Right atrium auricular region (tissue), 2 donors: ENCODE measurements at regions not wholly inside any gene's neighbourhood (a gene's known extent, or its start where the extent isn't known, plus 50 kb on each side); places are given as distances from the start of the nearest gene placed in this dataset.

ENCODE experiments used
- DNase-seq: peaks from one replicate; pipeline ENCODE4 v3.0.0-alpha.2; 2019; ENCODE audit warnings: low spot score
- H3K27ac ChIP-seq, 2 donors: fragments of 200-600 bp; sonication (generic); 1 replicate in 1 of 2; 2 replicates in 1 of 2; pipeline ENCODE4 v1.5.1; 2016 to 2019
- H3K27me3 ChIP-seq, 2 donors: fragments of 200-600 bp; sonication (generic); one replicate each; pipeline versions ENCODE4 v1.5.1 to v1.6.0; 2017 to 2019
- H3K36me3 ChIP-seq: fragments of 200-600 bp; sonication (generic); one replicate; pipeline ENCODE4 v1.5.1; 2016
- H3K4me1 ChIP-seq, 2 donors: fragments of 200-600 bp; sonication (generic); one replicate each; pipeline versions ENCODE4 v1.5.1 to v1.6.0; 2017 to 2019
- H3K4me3 ChIP-seq, 2 donors: fragments of 200-600 bp; sonication (generic); 1 replicate in 1 of 2; 2 replicates in 1 of 2; pipeline ENCODE4 v1.5.1; 2017 to 2019; ENCODE audit warnings: mild to moderate bottlenecking in 1 of 2, moderate library complexity in 1 of 2
- H3K9me3 ChIP-seq, 2 donors: fragments of 200-600 bp; sonication (generic); one replicate each; pipeline ENCODE4 v1.5.1; 2019
- TF ChIP-seq, protein P1 (sequence below), 2 donors: fragments of 200-600 bp; sonication (generic); IDR thresholded peaks; one replicate each; pipeline ENCODE4 v1.5.1; 2019; ENCODE audit warnings: antibody characterized with exemption in 2 of 2

GRCh38 chrX:149221230-149221629 is 283.9 kb downstream of the IDS start:
- Histone ChIP-seq H3K4me3 (no peak overlapping the region), H3K9me3 (no peaks in the 10 kb centered on the region), H3K4me1 (no peaks in the 10 kb centered on the region), H3K36me3 (no peaks in the 10 kb centered on the region), H3K27ac (no peak overlapping the region), H3K27me3 (no peaks in the 10 kb centered on the region)
- DNase-seq, result no peak
- TF ChIP-seq, protein P1, sequence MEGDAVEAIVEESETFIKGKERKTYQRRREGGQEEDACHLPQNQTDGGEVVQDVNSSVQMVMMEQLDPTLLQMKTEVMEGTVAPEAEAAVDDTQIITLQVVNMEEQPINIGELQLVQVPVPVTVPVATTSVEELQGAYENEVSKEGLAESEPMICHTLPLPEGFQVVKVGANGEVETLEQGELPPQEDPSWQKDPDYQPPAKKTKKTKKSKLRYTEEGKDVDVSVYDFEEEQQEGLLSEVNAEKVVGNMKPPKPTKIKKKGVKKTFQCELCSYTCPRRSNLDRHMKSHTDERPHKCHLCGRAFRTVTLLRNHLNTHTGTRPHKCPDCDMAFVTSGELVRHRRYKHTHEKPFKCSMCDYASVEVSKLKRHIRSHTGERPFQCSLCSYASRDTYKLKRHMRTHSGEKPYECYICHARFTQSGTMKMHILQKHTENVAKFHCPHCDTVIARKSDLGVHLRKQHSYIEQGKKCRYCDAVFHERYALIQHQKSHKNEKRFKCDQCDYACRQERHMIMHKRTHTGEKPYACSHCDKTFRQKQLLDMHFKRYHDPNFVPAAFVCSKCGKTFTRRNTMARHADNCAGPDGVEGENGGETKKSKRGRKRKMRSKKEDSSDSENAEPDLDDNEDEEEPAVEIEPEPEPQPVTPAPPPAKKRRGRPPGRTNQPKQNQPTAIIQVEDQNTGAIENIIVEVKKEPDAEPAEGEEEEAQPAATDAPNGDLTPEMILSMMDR (IDR thresholded peaks at IDR 0.05), result no peak

- no peaks in the 10 kb centered on the region for H3K9me3 ChIP-seq
- H3K4me1 ChIP-seq, result no peaks in the 10 kb centered on the region
- TF ChIP-seq, protein P1 (IDR thresholded peaks at IDR 0.05), result no peak
Observed at GRCh38 chrX:149213264-149213663, 291.8 kb downstream of the IDS start.

GRCh38 chrX:149208307-149208706 is 296.8 kb downstream of the IDS start:
- H3K4me1 ChIP-seq, result no peaks in the 10 kb centered on the region
- no peaks in the 10 kb centered on the region for H3K36me3 ChIP-seq
- H3K9me3 ChIP-seq, result no peaks in the 10 kb centered on the region
- no peaks in the 10 kb centered on the region for H3K27me3 ChIP-seq
- H3K27ac ChIP-seq, result no peak overlapping the region
- TF ChIP-seq, protein P1 (IDR thresholded peaks at IDR 0.05), result no peak
- DNase-seq, result no peak
- H3K4me3 ChIP-seq, result no peak overlapping the region

More at GRCh38 chrX:149213264-149213663, 291.8 kb downstream of the IDS start:
- Histone ChIP-seq H3K36me3 (no peaks in the 10 kb centered on the region), H3K4me3 (no peak overlapping the region), H3K27ac (no peak overlapping the region), H3K27me3 (no peaks in the 10 kb centered on the region)
- DNase-seq, result no peak

DNA sequence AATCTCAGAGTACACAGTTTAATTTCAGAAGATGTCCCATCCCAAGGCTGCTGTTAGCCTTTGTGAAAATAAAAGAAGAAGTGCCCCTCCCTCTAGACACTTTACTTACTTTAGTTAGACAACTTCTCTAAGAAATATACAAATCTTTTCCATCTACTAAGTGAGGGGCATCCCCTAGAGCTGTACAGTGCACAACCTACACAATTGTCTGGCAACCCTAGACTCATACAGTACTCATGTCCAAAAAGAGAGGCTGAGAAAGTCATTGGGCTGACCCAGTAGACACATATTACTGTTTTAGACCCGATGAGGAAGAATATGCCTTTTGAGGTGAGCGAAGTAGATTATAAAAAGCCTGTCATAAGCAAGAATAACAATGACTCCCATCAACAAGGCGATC is 297.6 kb downstream of the IDS start:
- Histone ChIP-seq H3K27ac (no peak overlapping the region), H3K36me3 (no peaks in the 10 kb centered on the region), H3K27me3 (no peaks in the 10 kb centered on the region), H3K9me3 (peaks cover 0 to 5% of the 10 kb centered on the region in 2 donors), H3K4me1 (no peaks in the 10 kb centered on the region), H3K4me3 (no peak overlapping the region)
- TF ChIP-seq, protein P1 (IDR thresholded peaks at IDR 0.05), result no peak
- DNase-seq, result no peak

- Histone ChIP-seq H3K4me1 (no peaks in the 10 kb centered on the region), H3K9me3 (peaks cover 0 to 5% of the 10 kb centered on the region in 2 donors), H3K36me3 (no peaks in the 10 kb centered on the region), H3K27me3 (no peaks in the 10 kb centered on the region), H3K27ac (no peak overlapping the region), H3K4me3 (no peak overlapping the region)
- DNase-seq, result no peak
- TF ChIP-seq, protein P1 (IDR thresholded peaks at IDR 0.05), result no peak
Observed at GRCh38 chrX:149205937-149206336, 299.2 kb downstream of the IDS start.

- Histone ChIP-seq H3K4me3 (no peak overlapping the region), H3K9me3 (peaks cover 0 to 5% of the 10 kb centered on the region in 2 donors), H3K27ac (no peak overlapping the region), H3K36me3 (no peaks in the 10 kb centered on the region), H3K4me1 (no peaks in the 10 kb centered on the region), H3K27me3 (no peaks in the 10 kb centered on the region)
- DNase-seq, result no peak
- TF ChIP-seq, protein P1 (IDR thresholded peaks at IDR 0.05), result no peak
Observed at GRCh38 chrX:149205081-149205480, 300.0 kb downstream of the IDS start.
